ENCODE measurements at regions not wholly inside any gene's neighbourhood (a gene's known extent, or its start where the extent isn't known, plus 50 kb on each side); places are given as distances from the start of the nearest gene placed in this dataset.
"Not testable (repeated sequence)": the region's sequence is repeated elsewhere in the genome, so short reads cannot be mapped to it uniquely, and the experiment has no call there.

DNA sequence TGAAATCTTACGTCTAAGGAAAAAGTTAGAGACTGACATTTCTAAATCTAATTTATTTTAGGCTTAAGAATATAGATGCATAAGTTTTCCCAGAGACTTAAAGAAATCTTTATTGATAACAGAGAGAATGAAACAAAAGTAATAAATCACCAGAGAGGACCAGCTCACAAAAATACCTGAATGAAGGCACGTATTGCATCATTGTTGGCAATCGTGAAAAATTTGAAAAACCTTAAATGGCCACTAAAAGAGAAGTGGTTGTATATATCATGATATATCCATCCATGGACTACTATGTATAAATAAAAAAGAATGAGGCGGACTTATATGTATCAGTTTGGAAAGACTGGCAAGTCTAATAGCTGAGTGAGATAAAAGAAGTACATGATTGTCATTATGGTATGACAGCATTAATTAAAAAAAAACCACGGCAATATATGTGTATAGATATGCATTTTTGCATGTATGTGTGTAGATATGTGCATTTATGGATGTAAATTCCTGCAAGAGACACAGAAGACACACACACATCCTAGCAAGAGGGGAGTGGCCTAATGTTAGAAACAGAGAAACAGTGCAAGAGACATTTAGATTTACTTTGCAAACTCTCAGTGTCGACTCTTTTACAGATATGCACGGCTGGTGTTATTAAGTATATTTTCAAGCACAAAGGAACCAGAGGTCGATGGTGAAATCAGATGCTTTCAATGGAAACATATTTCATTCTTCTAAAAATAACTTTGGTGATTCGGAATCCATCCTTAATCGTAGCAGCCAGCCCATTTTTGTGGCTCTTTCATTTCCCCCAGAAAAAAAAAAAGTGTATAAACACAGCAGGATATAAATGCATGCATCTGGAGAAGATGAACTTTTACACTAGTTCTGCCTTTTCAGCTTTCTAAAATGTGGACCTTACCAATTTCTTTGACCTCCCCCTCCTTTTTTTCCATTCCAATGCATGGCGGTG, 156.1 kb upstream of the SALL4 start:
- no peak for DNase-seq (ENCODE audit: low read depth)

GRCh38 chr20:51955756-51956155, 153.4 kb upstream of the SALL4 start:
- no peak for DNase-seq (ENCODE audit: low read depth)

DNA sequence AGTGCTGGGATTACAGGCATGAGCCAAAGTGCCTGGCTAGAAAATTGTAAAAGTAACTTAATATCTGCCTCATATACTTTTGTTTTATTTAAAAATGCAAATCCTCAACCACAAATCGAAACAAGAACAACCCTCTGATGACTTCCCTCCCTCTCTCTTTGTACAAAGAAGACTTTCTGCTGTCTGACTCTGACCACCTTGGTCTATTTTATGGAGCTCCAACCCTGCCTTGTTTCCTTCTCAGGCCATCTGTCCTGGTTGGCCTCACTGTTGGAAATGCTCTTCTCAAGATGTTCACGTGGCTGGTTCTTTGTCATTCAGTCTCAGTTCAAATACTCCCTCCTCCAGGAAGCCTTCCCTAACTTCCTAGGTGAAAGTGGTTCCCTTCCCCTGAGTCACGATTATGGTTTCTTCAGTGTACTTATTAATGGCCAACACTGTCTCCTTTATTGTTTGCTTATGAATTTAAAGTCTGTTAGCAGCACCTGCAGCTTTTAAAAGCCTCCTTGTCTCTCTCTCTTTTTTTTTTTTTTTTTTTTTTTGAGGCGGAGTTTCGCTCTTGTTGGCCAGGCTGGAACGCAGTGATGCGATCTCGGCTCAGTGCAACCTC, 151.5 kb upstream of the SALL4 start:
- DNase-seq (ENCODE audit: low read depth) = no peak

GRCh38 chr20:51950926-51951325, 148.6 kb upstream of the SALL4 start:
- no peak for DNase-seq (ENCODE audit: low read depth)

DNA sequence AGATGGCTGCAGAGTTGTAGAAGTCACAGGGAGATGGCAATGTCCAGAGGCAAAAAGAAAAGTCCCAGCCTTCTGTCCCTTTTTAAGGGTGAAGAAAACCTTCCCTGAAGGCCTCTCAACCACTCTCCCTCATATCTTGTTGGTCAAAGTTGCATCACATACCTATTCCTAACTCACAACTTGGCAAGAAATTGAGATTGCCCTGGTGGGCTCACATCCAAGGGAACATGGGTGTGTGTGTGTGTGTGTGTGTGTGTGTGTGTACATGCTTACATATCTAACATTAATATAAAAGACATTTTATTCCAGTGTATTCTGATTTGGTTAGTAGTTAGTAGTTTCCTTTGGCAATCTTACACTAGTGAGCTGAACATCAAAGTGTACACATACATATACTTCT, 144.3 kb upstream of the SALL4 start:
- no peak for DNase-seq (ENCODE audit: low read depth)

- no peak for DNase-seq (ENCODE audit: low read depth)
Observed at GRCh38 chr20:51945881-51946280, 143.6 kb upstream of the SALL4 start.

DNA sequence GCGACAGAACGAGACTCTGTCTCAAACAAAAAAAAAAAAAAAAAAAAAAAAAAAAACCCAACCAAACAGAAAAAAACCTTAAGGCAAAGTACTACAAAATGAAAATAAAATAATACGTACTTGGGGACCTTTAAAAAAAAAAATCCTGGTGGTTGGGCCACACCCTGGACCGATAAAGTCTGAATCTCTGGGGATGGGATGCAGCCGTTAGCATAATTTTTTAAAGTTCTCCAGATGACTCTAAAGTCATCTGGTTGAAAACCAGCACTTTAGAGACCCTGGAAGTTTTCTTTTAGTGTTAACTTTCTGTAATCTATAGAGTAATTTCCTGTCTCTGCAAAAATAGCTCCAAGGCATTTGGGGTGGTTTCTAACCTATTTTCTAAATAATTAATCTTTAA, 142.9 kb upstream of the SALL4 start:
- no peak for DNase-seq (ENCODE audit: low read depth)

DNA sequence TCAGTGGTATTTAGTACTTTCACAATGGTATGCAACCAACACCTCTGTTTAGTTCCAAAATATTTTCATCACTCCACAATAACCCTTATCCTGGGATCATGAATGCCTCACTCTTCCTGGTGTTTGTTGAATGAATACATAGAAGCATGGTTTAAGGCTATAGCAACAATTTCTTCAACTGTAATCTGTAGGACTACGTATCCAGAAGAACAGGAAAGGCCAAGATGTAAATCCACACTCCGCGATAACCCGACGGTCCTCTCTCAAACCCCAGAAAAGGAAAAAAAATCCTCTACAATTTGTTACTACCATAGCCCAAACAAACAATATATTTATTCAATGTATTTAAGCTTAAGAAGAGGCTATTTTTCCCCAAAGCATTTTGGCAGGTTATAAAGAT, 141.4 kb upstream of the SALL4 start:
- DNase-seq (ENCODE audit: low read depth) = no peak

GRCh38 chr20:51943326-51943725, 141.0 kb upstream of the SALL4 start:
- not testable (repeated sequence) for DNase-seq (ENCODE audit: low read depth)

- DNase-seq (ENCODE audit: low read depth) = no peak
Observed at GRCh38 chr20:51941503-51941902, 139.2 kb upstream of the SALL4 start.

DNA sequence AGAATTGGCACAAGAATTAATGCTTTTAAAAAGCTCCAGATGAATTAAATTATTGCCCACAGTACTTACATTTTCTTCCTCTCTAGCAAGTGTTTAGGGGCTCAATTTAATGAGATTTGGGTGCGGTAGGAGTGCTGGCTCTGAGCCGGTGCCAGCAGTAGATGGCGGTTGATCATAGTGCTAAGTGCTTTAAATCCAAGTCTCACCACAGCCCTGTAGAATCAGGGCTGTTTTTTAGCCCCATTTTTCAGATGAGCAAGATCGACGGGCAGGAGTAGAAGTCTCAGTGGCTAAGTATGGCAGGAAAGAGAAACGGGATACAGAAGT, 136.9 kb upstream of the SALL4 start:
- no peak for DNase-seq (ENCODE audit: low read depth)

DNA sequence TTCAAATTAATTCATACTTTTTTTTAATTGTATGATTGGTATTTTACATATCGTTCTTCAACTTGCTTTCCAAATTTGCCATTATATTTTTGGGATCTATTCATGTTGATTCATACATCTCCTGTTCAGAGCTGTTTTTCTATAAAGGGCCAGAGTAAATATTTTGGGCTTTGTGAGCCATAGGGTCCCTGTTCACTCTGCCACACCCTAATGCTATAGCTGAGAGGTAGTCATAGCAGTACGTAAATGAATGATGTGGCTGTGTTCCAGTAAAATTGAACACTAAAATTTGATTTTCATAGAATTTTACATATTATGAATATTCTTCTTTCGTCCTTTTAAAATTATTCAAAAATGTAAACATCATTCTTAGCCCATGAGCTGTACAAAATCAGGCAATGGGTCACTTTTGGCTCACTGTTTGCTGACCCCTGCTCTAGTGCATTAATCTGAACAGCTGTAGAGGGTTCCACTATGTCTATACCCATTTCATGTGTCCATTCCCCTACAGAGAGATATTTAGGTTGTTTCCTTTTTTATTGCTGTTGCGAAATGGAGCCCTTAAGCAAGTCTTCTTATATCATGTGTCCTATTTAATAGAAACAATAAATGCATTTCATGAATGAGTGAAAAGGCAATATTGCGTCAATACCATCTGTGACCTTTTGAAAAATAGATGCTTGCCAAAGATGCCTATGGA, 136.4 kb upstream of the SALL4 start:
- DNase-seq (ENCODE audit: low read depth) = no peak

DNA sequence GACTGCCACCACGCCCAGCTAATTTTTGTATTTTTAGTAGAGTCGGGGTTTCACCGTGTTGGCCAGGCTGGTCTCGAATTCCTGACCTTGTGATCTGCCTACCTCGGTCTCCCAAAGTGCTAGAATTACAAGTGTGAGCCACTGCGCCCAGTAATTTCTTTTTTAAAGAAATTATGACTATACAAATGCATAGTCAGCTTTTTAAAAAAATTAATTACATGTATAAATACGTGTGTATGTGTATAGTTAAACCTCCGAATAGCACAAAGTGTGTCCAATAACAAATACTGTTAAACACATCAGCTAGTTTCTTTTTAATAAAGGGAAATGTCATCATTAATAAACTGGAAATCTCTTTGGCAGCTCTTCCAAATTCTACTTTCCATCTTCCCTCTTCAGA, 135.5 kb upstream of the SALL4 start:
- DNase-seq (ENCODE audit: low read depth) = no peak

GRCh38 chr20:51936377-51936776, 134.1 kb upstream of the SALL4 start:
- no peak for DNase-seq (ENCODE audit: low read depth)

- DNase-seq (ENCODE audit: low read depth) = no peak
Observed at GRCh38 chr20:51935003-51935358, 132.7 kb upstream of the SALL4 start.

- no peak for DNase-seq (ENCODE audit: low read depth)
Observed at GRCh38 chr20:51934301-51935002, 132.1 kb upstream of the SALL4 start.

- no peak for DNase-seq (ENCODE audit: low read depth)
Observed at GRCh38 chr20:51931371-51931781, 129.1 kb upstream of the SALL4 start.

- peak; percentile 70 for DNase-seq (ENCODE audit: low read depth)
Observed at GRCh38 chr20:51930775-51931174, 128.5 kb upstream of the SALL4 start.

DNA sequence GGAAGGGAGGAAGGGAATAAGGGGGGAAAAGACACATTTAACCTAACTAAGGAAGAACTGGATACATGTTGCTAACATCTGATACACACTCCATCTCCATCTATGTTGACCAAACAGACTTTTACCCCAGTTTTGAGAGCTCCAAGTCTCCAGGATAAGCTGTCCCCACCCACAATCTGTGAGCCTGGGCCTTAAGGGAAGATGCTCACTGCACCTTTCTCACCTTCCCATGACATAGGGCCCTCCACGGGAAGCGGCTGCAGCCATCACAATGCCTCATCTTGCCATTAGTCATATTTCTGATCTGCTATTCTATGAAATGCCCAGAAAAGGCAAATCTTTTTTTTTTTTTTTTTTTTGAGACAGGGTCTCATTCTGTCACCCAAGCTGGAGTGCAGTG, 126.6 kb upstream of the SALL4 start:
- DNase-seq (ENCODE audit: low read depth) = no peak

DNA sequence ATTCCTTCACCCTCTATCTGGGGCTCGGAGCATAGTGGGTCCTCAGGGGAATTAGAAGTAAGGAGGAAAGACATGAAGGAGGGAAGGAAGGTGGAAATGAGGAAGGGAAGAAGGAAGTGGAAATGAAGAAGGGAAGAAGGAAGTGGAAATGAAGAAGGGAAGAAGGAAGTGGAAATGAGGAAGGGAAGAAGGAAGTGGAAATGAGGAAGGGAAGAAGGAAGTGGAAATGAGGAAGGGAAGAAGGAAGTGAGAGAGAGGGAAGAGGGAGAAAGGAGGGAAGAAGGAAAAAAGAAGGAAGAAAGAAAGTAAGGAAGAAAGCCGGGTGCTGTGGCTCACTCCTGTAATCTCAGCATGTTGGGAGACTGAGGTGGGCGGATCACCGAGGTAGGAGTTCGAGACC, 125.6 kb upstream of the SALL4 start:
- DNase-seq (ENCODE audit: low read depth) = not testable (repeated sequence)

GRCh38 chr20:51926670-51927305, 124.5 kb upstream of the SALL4 start:
- no peak for DNase-seq (ENCODE audit: low read depth)

DNA sequence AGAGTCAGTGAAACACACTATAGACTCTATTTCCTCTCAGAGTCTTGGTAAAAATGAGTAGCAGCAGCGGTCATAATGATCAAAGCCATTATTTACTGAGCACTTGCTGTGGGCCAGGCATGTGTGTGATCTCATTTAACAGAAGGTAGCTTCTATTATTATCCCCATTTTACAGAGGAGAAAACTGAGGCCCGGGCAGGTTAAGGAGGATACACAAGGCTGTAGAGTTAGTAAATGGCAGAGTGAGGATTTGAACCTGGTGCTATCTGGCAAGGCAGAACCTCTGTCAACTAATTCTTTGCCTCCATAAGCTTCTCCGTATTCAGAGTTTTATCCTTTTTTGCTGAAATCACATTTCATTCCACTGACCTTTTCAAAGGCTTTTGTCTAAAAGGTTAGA, 122.2 kb upstream of the SALL4 start:
- no peak for DNase-seq (ENCODE audit: low read depth)
